ENCODE measurements at regions not wholly inside any gene's neighbourhood (a gene's known extent, or its start where the extent isn't known, plus 50 kb on each side); places are given as distances from the start of the nearest gene placed in this dataset.
"Not testable (repeated sequence)": the region's sequence is repeated elsewhere in the genome, so short reads cannot be mapped to it uniquely, and the experiment has no call there.

DNA sequence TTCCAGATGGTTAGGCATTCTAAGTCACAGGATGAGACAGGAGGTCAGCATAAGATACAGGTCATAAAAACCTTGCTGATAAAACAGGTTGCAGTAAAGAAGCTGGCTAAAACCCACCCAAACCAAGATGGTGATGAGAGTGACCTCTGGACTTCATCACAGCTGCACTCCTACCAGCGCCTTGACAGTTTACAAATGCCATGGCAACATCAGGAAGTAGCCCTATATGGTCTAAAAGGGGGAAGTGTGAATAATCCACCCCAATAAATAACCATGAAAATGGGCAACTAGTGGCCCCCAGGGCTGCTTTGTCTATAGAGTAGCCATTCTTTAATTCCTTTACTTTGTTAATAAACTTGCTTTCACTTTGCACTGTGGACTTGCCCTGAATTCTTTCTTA is 1448.4 kb downstream of the KCNT2 start:
- TF ChIP-seq, protein P1, sequence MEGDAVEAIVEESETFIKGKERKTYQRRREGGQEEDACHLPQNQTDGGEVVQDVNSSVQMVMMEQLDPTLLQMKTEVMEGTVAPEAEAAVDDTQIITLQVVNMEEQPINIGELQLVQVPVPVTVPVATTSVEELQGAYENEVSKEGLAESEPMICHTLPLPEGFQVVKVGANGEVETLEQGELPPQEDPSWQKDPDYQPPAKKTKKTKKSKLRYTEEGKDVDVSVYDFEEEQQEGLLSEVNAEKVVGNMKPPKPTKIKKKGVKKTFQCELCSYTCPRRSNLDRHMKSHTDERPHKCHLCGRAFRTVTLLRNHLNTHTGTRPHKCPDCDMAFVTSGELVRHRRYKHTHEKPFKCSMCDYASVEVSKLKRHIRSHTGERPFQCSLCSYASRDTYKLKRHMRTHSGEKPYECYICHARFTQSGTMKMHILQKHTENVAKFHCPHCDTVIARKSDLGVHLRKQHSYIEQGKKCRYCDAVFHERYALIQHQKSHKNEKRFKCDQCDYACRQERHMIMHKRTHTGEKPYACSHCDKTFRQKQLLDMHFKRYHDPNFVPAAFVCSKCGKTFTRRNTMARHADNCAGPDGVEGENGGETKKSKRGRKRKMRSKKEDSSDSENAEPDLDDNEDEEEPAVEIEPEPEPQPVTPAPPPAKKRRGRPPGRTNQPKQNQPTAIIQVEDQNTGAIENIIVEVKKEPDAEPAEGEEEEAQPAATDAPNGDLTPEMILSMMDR (IDR thresholded peaks at IDR 0.05; ENCODE audit: low read depth, low read length, poor library complexity, severe bottlenecking), result not testable (repeated sequence)
- not testable (repeated sequence) for TF ChIP-seq EZH2phosphoT487 (IDR thresholded peaks at IDR 0.05; ENCODE audit: borderline replicate concordance, low read length)
